ENCODE measurements at regions not wholly inside any gene's neighbourhood (a gene's known extent, or its start where the extent isn't known, plus 50 kb on each side); places are given as distances from the start of the nearest gene placed in this dataset.

GRCh38 chr12:115210533-115211252 lies 526.7 kb upstream of the TBX3 start:
- in situ Hi-C loops (cut with MboI; ENCODE audit: low pct_unique_long_range_greater_than_20kb, low sequenced_read_pairs): no loop called here
- no peak for DNase-seq

GRCh38 chr12:115209230-115209629 lies 525.3 kb upstream of the TBX3 start:
- DNase-seq: no peak
- in situ Hi-C loops (cut with MboI; ENCODE audit: low pct_unique_long_range_greater_than_20kb, low sequenced_read_pairs): no loop called here

- DNase-seq: no peak
- in situ Hi-C loops (cut with MboI; ENCODE audit: low pct_unique_long_range_greater_than_20kb, low sequenced_read_pairs): no loop called here
Measured at GRCh38 chr12:115208098-115208497, 524.1 kb upstream of the TBX3 start.

- DNase-seq: no peak
- in situ Hi-C loops (cut with MboI; ENCODE audit: low pct_unique_long_range_greater_than_20kb, low sequenced_read_pairs): no loop called here
Measured at GRCh38 chr12:115207216-115207915, 523.4 kb upstream of the TBX3 start.

- in situ Hi-C loops (cut with MboI; ENCODE audit: low pct_unique_long_range_greater_than_20kb, low sequenced_read_pairs): no loop called here
- DNase-seq: no peak
Measured at GRCh38 chr12:115206801-115207200, 522.8 kb upstream of the TBX3 start.

DNA sequence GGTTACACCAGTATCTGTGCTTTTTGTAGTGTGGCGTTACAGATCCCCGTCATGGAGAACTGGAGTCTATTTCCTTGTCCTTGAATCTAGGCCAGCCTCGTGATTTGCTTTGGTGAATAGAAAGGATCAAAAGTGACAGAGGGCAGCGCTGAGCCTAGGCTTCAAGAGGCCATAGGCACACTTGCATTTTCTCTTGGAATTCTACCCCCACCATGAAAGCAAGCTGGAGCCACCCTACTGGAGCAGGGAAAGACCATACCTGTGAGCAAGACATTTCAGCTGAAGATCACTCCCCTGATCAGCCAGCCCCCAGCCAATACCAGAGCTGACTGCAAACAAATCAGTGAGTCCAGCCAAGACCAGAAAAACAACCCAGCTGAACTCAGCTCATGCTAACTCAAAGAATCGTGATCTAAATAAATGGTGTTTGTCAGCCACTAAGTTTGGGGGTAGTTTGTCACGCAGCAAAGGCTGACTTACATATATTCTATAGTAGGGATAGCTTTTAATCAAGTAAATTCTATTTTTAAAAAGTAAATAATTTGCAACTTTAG lies 521.9 kb upstream of the TBX3 start:
- in situ Hi-C loops (cut with MboI; ENCODE audit: low pct_unique_long_range_greater_than_20kb, low sequenced_read_pairs): no loop called here
- no peak for DNase-seq

DNA sequence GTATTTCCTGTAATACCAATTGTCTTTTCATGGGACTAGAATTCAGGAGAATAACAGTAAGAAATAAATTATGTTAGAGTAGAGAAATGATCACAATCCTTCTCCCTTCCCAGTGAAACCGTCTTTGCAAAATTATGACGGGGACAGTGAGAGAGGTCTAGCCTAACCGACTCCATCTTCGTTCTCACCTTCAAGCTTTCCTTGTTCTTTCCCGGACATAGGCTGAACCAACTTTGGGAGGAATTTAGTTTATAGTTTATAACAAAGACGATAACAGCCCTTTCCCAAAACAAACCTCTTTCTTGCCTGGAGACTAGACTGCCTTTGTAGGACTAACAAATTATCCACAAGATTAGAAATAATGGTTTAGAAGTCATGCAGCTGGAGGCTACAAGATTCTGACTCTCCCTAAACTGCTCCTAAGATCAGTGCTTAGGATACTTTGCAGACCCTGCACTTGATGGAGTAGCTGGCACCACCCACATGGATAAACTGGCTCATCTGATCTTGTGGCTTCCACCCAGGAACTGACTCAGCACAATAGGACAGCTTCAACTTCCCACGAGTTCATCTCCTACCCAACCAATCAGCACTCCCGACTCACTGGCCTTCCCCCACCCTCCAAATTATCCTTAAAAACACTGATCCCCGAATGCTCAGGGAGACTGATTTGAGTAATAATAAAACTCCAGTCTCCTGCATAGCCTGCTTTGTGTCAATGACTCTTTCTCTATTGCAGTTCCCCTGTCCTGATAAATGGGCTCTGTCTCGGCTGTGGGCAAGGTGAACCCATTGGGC lies 521.2 kb upstream of the TBX3 start:
- no peak for DNase-seq
- in situ Hi-C loops (cut with MboI; ENCODE audit: low pct_unique_long_range_greater_than_20kb, low sequenced_read_pairs): no loop called here

DNA sequence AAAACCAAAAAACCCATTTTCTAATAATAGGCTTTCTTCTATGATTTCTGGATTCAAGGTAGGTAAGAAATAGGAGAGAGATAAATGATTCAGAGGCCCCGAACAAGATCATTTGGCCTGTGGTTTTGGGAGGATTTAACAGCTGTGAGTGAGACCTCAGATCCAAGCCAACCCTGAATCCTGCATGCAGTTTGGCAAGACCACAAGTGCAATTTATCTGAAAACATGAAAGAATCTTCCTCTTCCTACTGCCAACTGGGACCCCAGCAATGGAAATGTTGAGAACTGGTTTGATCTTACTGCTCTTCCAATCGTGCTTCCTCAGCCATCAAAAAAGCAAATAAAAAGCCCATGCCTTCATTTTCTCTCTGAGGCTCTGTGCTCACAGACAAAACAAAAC lies 519.7 kb upstream of the TBX3 start:
- in situ Hi-C loops (cut with MboI; ENCODE audit: low pct_unique_long_range_greater_than_20kb, low sequenced_read_pairs): no loop called here
- DNase-seq: no peak

GRCh38 chr12:115201966-115202365 lies 518.0 kb upstream of the TBX3 start:
- no peak for DNase-seq
- in situ Hi-C loops (cut with MboI; ENCODE audit: low pct_unique_long_range_greater_than_20kb, low sequenced_read_pairs): no loop called here

DNA sequence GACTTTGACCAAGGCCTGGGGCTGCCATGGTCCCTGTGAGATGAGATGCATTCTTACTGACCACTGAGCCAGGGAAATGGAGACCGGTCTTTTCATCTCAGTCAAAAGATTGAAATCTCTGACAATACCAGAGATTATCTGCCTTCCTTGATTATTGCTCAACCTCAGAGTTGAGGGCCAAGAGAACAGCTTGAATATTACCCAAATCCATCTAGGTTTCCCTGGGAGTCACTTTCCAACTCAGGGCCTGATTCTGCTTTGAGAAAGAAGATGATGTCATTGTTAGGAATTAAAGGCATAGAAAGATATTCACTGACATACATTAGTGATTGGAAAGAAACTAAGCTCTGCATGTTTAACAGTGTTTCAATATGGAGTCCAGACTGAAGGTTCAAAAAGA lies 515.9 kb upstream of the TBX3 start:
- in situ Hi-C loops (cut with MboI; ENCODE audit: low pct_unique_long_range_greater_than_20kb, low sequenced_read_pairs): no loop called here
- DNase-seq: no peak

DNA sequence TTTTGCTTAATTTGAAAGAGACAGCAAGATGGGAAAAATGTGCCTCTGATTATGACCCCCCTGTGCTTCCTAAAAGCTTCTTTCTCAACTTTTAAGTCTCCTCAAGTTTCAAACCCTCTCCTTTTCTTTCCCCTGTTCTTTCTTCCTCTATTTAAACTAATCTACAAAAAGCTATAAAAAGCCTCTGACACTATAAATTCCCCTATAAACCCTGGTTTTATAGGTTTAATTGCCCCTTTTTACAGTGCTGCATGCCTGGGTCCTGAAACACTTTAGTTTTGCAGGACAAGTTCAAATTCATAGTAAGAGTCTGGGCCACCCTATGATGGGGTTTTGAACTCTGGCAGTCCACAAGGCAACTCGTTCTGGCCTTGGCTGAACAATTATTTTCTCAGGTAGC lies 510.9 kb upstream of the TBX3 start:
- in situ Hi-C loops (cut with MboI; ENCODE audit: low pct_unique_long_range_greater_than_20kb, low sequenced_read_pairs): no loop called here
- DNase-seq: no peak

- in situ Hi-C loops (cut with MboI; ENCODE audit: low pct_unique_long_range_greater_than_20kb, low sequenced_read_pairs): no loop called here
- DNase-seq: no peak
Measured at GRCh38 chr12:115194448-115194847, 510.5 kb upstream of the TBX3 start.

- in situ Hi-C loops (cut with MboI; ENCODE audit: low pct_unique_long_range_greater_than_20kb, low sequenced_read_pairs): no loop called here
Measured at GRCh38 chr12:115191342-115191741, 507.4 kb upstream of the TBX3 start.

DNA sequence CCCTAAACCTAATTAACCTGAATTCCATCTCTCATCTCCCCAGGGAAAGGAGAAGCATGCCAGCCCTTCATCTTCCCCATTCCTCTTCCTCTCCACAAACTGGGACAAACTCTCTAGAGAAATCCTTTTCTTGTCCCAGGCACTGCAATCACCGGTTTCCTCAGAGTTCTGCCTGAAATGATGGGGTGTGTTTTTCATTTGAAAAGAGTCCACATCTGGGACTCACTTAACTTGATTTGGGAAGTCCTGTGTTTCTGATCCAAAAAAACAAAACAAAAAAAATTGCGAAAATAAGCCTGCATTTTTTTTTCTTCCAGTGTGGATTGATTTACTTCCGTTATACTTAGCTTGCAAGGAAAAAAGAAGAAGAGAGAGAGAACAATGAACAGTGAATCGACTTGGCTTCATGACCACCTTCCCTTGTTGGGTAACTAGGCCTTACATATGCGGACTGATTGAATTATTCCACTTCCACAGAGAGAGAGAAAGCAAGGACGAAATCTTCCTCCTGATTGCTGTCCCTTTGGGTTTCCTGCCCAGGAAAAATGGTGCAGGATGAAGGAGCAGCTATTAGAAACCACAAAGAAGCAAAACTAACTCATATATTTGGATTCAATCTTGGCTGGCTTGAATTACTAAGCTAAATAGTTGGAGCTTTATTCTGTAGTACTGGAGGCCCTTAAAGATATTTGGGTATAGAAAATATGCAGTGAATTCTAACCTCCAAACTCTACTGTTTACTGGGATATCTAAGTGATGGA lies 506.2 kb upstream of the TBX3 start:
- no peak for DNase-seq
- in situ Hi-C loops (cut with MboI; ENCODE audit: low pct_unique_long_range_greater_than_20kb, low sequenced_read_pairs): no loop called here

More at GRCh38 chr12:115191342-115191741, 507.4 kb upstream of the TBX3 start:
- DNase-seq: no peak

DNA sequence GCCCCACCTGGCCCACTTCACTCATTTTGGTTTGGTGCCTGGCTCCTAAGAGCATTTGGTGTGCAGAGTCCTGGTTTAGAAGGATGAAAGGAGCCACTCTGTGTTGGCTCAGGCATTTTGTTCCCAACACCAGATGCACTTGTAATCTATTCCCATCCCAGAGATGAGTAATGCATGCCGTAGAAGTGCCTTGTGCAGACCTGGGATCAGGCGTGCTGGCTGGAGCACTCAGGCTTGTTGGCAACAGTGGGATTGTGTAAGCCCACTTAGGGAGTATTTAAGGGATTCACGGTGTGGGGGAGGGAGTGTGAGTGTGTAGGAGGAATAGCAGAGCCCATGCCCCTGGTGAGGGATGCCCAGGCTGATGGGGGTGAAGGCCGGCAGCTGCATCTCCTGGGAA lies 501.5 kb upstream of the TBX3 start:
- in situ Hi-C loops (cut with MboI; ENCODE audit: low pct_unique_long_range_greater_than_20kb, low sequenced_read_pairs): no loop called here
- no peak for DNase-seq

DNA sequence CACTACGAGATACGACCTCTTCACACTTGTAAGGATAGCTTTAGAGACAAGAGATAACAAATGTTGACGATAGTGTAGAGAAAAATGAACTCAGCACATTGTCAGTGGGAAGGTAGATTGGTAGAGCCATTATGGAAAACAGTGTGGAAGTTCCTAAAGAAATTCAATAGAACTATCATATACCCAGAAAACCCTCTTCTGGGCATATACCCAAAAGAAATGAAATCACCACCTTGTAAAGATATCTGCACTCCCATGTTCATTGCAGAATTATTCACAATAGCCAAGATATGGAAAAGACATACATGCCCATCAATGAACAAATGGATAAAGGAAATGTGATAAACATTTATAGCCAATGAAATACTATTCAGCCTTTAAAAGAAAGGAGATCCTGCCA lies 499.8 kb upstream of the TBX3 start:
- no peak for DNase-seq
- in situ Hi-C loops (cut with MboI; ENCODE audit: low pct_unique_long_range_greater_than_20kb, low sequenced_read_pairs): no loop called here

DNA sequence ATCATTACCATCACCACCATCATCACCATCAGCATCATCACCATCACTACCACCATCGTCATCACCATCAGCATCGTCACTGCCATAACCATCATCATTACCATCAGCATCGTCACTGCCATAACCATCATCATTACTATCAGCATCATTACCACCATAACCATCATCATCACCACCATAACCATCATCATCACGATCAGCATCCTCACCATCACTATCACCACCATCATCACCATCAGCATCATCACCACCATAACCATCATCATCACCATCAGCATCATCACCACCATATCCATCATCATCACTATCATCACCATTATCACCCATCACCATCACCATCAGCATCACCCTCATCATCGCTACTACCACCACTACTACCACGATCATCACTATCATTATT lies 493.9 kb upstream of the TBX3 start:
- DNase-seq: no peak
- in situ Hi-C loops (cut with MboI; ENCODE audit: low pct_unique_long_range_greater_than_20kb, low sequenced_read_pairs): no loop called here

- in situ Hi-C loops (cut with MboI; ENCODE audit: low pct_unique_long_range_greater_than_20kb, low sequenced_read_pairs): no loop called here
- DNase-seq: no peak
Measured at GRCh38 chr12:115176741-115177400, 492.9 kb upstream of the TBX3 start.

- in situ Hi-C loops (cut with MboI; ENCODE audit: low pct_unique_long_range_greater_than_20kb, low sequenced_read_pairs): no loop called here
Measured at GRCh38 chr12:115174920-115175319, 490.9 kb upstream of the TBX3 start.

More at GRCh38 chr12:115174920-115175319, 490.9 kb upstream of the TBX3 start:
- no peak for DNase-seq
